ENCODE measurements at regions not wholly inside any gene's neighbourhood (a gene's known extent, or its start where the extent isn't known, plus 50 kb on each side); places are given as distances from the start of the nearest gene placed in this dataset.

- Histone ChIP-seq H3K27ac (no peak overlapping the region), H3K27me3 (ENCODE audit: insufficient read depth, low read depth) (no peaks in the 10 kb centered on the region), H2AFZ (ENCODE audit: low read depth) (no peak overlapping the region), H4K20me1 (ENCODE audit: insufficient read depth) (no peaks in the 10 kb centered on the region), H3K4me1 (ENCODE audit: low read depth, poor library complexity, severe bottlenecking) (no peaks in the 10 kb centered on the region), H3K9ac (no peak overlapping the region), H3K4me2 (no peak overlapping the region), H3K4me3 (IDR thresholded peaks at IDR 0.05; ENCODE audit: insufficient read depth, low read depth, low read length) (no peak overlapping the region), H3K79me2 (ENCODE audit: insufficient read depth, low read depth) (no peaks in the 10 kb centered on the region), H3K36me3 (ENCODE audit: insufficient read depth) (no peaks in the 10 kb centered on the region)
- no peak for TF ChIP-seq CTCF (conservative IDR thresholded peaks at IDR 0.05; ENCODE audit: low read depth, low read length)
These were observed 559.6 kb upstream of the MDFIC2 start for GRCh38 chr3:70871909-70872656.

- Histone ChIP-seq H3K9ac (no peak overlapping the region), H3K4me1 (ENCODE audit: low read depth, poor library complexity, severe bottlenecking) (no peaks in the 10 kb centered on the region), H3K27ac (no peak overlapping the region), H4K20me1 (ENCODE audit: insufficient read depth) (no peaks in the 10 kb centered on the region), H2AFZ (ENCODE audit: low read depth) (no peak overlapping the region), H3K27me3 (ENCODE audit: insufficient read depth, low read depth) (no peaks in the 10 kb centered on the region), H3K4me3 (IDR thresholded peaks at IDR 0.05; ENCODE audit: insufficient read depth, low read depth, low read length) (no peak overlapping the region), H3K79me2 (ENCODE audit: insufficient read depth, low read depth) (no peaks in the 10 kb centered on the region), H3K36me3 (ENCODE audit: insufficient read depth) (no peaks in the 10 kb centered on the region), H3K4me2 (no peak overlapping the region)
- TF ChIP-seq CTCF (conservative IDR thresholded peaks at IDR 0.05; ENCODE audit: low read depth, low read length): no peak
These were observed 558.1 kb upstream of the MDFIC2 start for GRCh38 chr3:70870576-70870975.

GRCh38 chr3:70868561-70868960 is 556.1 kb upstream of the MDFIC2 start:
- Histone ChIP-seq H3K79me2 (ENCODE audit: insufficient read depth, low read depth) (no peaks in the 10 kb centered on the region), H3K27me3 (ENCODE audit: insufficient read depth, low read depth) (no peaks in the 10 kb centered on the region), H3K4me2 (no peak overlapping the region), H3K9ac (no peak overlapping the region), H4K20me1 (ENCODE audit: insufficient read depth) (no peaks in the 10 kb centered on the region), H3K4me3 (IDR thresholded peaks at IDR 0.05; ENCODE audit: insufficient read depth, low read depth, low read length) (no peak overlapping the region), H3K4me1 (ENCODE audit: low read depth, poor library complexity, severe bottlenecking) (no peaks in the 10 kb centered on the region), H2AFZ (ENCODE audit: low read depth) (no peak overlapping the region), H3K27ac (no peak overlapping the region), H3K36me3 (ENCODE audit: insufficient read depth) (no peaks in the 10 kb centered on the region)
- TF ChIP-seq CTCF (conservative IDR thresholded peaks at IDR 0.05; ENCODE audit: low read depth, low read length): no peak

GRCh38 chr3:70863049-70863448 is 550.6 kb upstream of the MDFIC2 start:
- H3K4me3 ChIP-seq (IDR thresholded peaks at IDR 0.05; ENCODE audit: insufficient read depth, low read depth, low read length): no peak overlapping the region
- H3K27me3 ChIP-seq (ENCODE audit: insufficient read depth, low read depth): no peaks in the 10 kb centered on the region
- no peak for TF ChIP-seq CTCF (conservative IDR thresholded peaks at IDR 0.05; ENCODE audit: low read depth, low read length)
- no peaks in the 10 kb centered on the region for H3K4me1 ChIP-seq (ENCODE audit: low read depth, poor library complexity, severe bottlenecking)
- H3K27ac ChIP-seq: no peak overlapping the region
- H2AFZ ChIP-seq (ENCODE audit: low read depth): no peak overlapping the region
- no peak overlapping the region for H3K4me2 ChIP-seq
- H3K36me3 ChIP-seq (ENCODE audit: insufficient read depth): no peaks in the 10 kb centered on the region
- no peaks in the 10 kb centered on the region for H4K20me1 ChIP-seq (ENCODE audit: insufficient read depth)
- no peaks in the 10 kb centered on the region for H3K79me2 ChIP-seq (ENCODE audit: insufficient read depth, low read depth)
- no peak overlapping the region for H3K9ac ChIP-seq
